SHP77 treated with DMSO at 0.1 percent for 48 hours (cell line): ENCODE measurements at regions not wholly inside any gene's neighbourhood (a gene's known extent, or its start where the extent isn't known, plus 50 kb on each side); places are given as distances from the start of the nearest gene placed in this dataset.
A peak's percentile ranks its signal among the peaks of the same experiment; 100 is the strongest.

Experiments used
- DNase-seq: peaks from one replicate; lab custom pipeline; 2025; lab: John Stamatoyannopoulos, UW

DNA sequence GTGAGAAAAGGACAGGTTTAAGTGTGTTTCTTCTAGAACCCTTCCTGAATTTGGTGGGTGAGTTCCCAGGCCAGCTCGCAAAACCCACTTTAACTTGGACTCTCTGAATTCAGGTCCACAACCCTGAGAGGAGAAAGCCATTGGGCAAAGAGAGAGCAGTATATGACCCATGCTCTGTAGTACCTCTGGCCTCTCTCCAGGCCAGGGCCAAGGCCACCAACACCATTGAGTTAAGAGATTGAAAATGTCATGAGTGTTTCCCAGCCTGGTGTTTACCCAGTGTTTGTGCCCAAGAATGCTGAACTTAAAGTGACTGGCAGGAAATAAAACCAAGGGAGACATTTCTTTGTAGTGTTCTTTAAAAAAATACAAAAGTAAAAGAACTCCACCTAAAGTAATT is 410.4 kb upstream of the CDH5 start:
- no peak for DNase-seq

DNA sequence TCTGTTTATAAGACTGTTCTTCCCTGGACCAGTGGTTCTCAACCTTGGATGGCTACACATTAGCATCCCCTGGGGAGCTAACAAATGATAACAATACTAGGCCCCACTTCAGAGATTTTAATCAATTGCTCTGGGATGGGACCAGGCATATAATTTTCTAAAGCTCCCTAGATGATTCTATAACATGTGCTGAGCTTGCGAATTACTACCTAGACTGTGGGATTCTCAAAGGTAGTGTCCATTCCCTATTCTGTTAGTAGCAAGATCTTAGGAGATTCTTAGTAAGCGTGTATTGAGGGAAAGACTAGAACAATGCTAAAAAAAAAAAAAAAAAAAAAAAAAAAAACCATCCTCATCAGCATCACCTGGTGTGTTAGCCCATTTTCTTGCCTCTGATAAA is 412.0 kb upstream of the CDH5 start:
- no peak for DNase-seq

GRCh38 chr16:65950211-65950610 is 416.3 kb upstream of the CDH5 start:
- no peak for DNase-seq

- no peak for DNase-seq
Measured at GRCh38 chr16:65948361-65948760, 418.1 kb upstream of the CDH5 start.

DNA sequence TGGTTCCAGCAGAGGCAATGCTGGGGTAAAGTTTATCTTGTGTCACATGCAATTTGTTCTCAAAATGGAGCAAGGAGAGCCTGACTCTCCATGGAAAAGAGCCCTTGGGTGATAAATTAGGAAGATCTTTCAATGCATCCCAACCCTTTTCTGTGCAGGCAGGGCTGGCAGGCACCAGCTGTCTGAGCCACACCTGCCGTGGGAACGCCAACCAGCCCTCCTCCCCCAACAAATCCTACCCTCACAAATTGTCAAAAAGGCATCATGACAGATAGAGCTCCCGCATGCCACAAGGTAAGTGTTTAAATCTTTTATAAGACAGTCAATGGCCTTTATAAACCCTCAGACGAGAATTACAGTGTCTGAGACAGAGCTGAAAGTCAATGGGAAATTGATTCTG is 418.5 kb upstream of the CDH5 start:
- DNase-seq, result no peak

- DNase-seq, result no peak
Measured at GRCh38 chr16:65945493-65945892, 421.0 kb upstream of the CDH5 start.

DNA sequence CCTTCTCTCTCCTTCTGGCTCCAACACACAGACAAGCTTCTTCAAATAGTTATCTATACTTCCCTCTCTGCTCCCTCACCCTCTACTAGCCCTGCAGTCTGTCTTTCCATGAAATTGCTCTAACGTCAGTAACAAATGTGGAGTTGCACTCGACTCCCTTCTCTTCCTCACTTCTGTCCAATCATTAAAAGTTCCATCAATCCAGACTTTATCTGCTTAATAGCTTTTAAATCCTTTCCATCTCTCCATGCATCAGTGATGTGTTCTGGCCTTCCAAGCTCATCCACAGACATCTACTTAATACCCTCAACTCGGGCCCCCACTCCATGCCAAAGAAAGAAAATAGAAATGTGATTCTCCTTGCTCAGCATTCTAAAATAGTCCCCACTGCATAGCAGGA is 422.1 kb upstream of the CDH5 start:
- no peak for DNase-seq

GRCh38 chr16:65940711-65941110 is 425.8 kb upstream of the CDH5 start:
- DNase-seq, result no peak

GRCh38 chr16:65938083-65938482 is 428.4 kb upstream of the CDH5 start:
- DNase-seq, result no peak

DNA sequence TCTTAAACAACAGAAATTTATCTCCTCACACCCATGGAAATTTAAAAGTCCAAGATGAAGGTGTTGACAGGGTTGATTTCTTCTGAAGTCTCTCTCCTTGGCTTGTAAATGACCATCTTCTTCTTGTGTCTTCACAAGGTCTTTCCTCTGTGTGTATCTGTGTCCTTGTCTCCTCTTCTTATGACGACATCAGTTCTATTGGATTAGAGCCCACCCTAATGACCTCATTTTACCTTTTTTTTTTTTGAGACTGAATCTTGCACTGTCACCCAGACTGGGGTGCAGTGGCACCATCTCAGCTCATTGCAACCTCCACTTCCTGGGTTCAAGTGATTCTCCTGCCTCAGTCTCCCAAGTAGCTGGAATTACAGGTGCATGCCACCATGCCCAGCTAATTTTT is 429.0 kb upstream of the CDH5 start:
- no peak for DNase-seq

GRCh38 chr16:65936096-65936495 is 430.4 kb upstream of the CDH5 start:
- DNase-seq, result no peak

DNA sequence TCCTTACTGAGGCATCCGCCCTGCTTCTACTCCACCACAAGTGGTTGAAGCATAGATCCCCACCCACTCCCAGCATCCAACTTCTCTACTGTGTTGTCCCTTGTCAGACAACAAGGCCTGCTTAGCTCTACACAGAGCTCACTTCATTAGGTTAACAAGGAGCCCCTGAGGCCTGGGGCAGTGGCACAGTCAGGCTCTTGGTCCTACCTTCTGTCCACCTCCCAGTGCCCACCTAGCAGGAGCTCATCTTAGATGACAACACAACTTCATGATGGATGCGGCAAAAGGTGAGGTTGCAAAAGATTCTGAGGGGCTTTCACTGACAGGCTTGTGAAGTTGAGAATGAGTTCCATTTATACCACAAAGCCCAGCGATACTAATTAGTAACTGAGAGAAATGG is 432.0 kb upstream of the CDH5 start:
- DNase-seq, result no peak

DNA sequence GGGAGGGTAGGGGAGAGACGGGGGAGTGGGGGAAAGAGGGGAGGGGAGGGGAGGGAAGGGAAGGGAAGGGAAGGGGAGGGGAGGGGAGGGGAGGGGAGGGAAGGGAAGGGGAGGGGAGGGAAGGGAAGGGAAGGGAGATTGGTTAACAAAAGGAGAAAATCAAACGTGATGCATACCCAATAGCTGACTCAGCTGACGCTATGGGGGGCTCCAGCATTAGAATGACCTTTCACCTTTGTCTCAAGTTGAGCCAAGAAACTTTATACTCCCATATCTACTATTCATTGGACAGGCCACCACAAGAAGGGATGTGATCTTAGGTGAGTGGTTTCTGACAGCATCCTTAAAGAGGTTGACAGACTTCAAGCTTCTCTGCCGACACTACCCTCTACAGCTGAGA is 432.8 kb upstream of the CDH5 start:
- no peak for DNase-seq

DNA sequence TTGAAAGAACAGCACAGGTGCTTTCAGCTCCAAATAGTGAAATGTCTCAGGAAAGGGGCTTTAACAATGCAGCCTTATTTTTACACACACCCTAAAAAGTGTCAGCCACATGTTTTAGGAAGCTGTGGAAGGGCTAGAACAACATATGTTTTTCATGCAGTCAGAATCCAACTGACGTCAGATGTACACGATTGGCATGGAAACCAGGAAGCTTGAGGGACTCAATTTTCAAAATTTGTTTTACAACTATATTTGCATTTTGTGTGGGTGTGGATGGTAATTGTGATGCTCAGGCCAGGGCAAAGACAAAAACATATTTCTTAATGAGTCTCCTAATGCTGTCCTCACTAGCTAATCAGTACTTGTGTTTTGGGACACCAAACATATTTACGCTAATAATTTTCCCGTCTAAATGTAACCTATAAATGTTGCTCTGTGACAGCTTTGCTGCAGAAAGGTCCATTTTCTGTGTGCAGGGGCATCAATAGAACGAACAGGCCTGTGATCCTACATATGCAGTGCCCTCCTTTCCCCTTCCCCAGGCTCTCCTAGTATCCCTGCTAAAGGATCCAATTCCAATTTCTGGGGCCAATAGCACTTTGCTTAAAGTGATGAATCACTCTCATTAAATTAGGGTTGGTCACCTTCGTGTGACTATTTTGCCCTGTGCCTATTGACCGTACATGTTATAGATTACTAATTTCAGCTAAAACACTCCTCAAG is 434.0 kb upstream of the CDH5 start:
- no peak for DNase-seq

- no peak for DNase-seq
Measured at GRCh38 chr16:65922923-65923322, 443.6 kb upstream of the CDH5 start.

DNA sequence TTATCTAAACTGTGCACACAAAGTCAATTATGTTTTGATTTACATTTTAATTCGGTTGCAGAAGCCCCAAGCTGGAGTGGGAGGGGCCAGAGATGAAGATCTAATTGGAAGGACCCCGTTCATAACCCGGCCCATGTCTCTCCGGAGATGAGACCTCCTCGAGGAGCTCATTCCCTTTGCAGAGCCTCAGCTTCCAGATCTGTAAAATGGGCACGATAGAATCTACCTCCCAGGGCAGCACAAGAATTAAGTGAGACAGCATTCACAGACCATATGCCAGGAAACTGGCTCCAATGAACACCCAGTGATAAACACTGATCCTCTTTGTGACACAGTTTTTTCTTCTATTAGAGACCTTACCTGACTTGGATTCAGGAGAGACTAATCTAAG is 446.5 kb upstream of the CDH5 start:
- no peak for DNase-seq

GRCh38 chr16:65919145-65919985 is 447.1 kb upstream of the CDH5 start:
- no peak for DNase-seq

DNA sequence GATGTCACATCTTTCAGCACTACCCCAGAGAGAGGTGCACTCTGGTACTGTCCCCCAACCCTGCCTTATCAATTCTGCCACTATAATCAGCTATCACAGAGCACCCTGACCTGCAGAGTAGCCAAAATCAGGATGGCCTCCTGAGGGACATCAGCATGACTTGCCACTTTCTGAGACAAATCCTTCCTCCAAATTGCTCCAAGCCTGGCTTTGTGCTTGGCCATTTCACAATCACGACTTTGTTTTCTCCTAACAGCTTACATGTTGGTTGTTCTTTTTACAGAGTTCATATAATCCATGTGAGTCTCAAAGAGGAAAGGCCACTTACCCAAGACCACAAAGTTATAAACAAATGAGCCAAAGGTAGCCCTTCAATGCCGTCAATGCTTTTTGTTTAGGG is 449.0 kb upstream of the CDH5 start:
- DNase-seq, result no peak

DNA sequence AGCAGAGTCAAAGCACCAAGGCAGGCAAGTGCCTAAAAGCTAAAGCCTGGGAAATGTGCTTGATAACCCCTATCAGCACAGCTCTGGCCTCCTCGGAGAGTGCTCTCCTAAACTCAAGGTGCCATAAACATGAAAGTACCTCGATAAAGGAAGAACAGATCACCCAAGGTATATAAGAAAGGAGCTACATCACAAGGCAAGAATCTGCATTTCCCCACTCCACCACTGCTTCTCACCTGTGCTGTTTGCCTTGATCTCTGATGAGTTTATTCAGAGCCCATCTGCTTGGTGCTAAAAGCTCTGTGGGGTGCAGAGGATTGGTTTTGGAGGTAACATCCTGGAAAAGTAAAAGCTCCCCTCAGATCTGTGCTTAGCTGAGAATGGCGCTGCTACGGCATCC is 449.5 kb upstream of the CDH5 start:
- DNase-seq, result no peak

DNA sequence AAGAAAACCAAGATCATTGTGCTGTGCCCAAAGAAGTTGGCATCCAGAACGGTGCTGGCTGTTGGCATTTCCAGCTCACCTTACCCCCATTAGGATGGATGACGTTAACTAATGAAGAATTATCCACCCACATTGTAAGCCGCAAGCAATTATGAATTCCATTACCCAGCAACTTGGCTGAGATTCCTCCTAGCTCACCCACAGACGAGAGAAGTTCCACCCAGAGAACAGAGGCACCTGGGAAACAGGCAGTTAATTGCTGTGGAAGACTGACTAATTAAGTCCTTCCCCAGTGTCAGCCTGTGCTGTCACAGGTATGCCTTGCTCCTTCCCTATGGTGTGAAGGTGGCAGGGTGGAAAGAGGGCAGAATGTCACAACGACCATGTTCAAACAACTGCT is 456.2 kb upstream of the CDH5 start:
- DNase-seq, result no peak

DNA sequence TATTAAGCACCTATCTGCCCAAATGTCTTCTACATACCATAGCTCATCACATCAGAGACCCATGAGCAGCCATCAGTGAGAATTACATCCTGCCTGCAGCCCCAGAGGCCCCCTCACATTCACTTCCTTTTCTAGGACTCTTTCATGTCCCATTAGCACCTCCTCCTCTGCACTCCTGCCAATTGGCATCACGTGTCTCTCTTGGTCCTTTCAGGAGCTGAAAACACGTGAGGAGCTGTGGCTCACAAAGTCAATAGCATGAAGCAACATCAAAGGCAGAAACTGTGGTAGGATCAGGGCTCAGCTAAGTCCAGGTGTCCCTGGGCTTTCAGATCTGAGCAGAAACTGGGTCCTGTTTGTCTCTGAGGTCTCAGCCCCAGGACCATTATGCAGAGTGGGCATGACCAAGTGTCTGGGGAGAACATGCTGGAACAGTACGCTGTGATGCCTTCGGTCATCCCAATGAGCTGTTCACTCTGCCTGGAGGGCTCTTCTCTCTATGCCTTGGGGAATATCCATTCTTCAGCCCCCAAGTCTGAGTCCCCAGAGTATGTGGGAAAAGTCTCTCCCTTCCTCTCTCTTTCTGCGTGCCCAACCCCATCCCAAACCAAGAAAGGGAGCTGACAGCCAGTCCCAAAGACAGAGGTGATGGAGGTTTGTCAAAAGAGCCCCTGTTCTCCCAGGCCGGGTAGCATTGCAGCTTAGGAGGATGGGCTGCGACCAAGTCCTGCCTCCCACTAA is 457.0 kb upstream of the CDH5 start:
- DNase-seq, result peak; percentile 8

DNA sequence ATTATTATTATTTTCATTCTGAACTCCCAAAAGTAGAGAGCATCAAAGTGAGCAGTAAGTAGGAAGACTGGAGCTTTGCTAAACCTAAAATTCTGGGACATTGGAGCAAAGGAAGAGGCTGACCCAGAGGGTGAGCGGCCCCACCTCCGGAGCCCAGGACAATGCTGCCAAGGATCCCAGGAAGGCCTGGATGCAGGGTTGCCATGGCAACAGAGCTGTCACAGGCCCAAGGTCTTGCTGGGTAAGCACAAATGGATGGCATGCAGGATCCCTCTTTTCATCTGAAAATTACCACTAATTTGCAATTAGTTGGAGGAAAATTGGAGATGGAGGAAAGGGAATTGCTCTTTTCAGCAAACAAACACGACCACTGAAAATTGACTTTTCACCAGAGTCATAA is 457.9 kb upstream of the CDH5 start:
- DNase-seq, result no peak

GRCh38 chr16:65905331-65905730 is 461.2 kb upstream of the CDH5 start:
- no peak for DNase-seq
